IMR-90 (cell line): ENCODE measurements at regions not wholly inside any gene's neighbourhood (a gene's known extent, or its start where the extent isn't known, plus 50 kb on each side); places are given as distances from the start of the nearest gene placed in this dataset.
A peak's percentile ranks its signal among the peaks of the same experiment; 100 is the strongest.

ENCODE experiments used
- ATAC-seq: fragments of 200-7000 bp; cut with Tn5 transposase; 2 replicates; pipeline ENCODE4 v1.9.1; 2020; ENCODE audit warnings: low read depth, mild to moderate bottlenecking, moderate library complexity
- BruUV-seq: library from RNA; stranded (reverse); fragments of 400-500 nt; replicated peaks from 2 replicates; lab custom pipeline; 2021; lab: Mats Ljungman, UMichigan
- CTCF ChIA-PET: fragments of 300-600 bp; formaldehyde crosslinking; extraction: SDS; loops from one replicate; lab custom pipeline; 2021; ENCODE audit warnings: antibody characterized with exemption; lab: Yijun Ruan, JAX
- POLR2A ChIA-PET: fragments of 300-600 bp; sonication (Branson Sonifier 250); formaldehyde crosslinking; loops from one replicate; lab custom pipeline; 2022; ENCODE audit warnings: antibody characterized with exemption; ENCODE audit not compliant: unreplicated experiment; lab: Charles Lee
- DNase-seq: peaks from one replicate; pipeline ENCODE4 v3.0.0; 2013
- H2AFZ ChIP-seq: replicated peaks from 2 replicates; pipeline ENCODE3; 2013; ENCODE audit warnings: low read length, mild to moderate bottlenecking; ENCODE audit not compliant: poor library complexity
- H2AK5ac ChIP-seq: 2 replicates; pipeline ENCODE4 v1.6.1; 2013; ENCODE audit warnings: low read depth, low read length, inconsistent platforms
- H2AK9ac ChIP-seq: replicated peaks from 2 replicates; pipeline ENCODE3; 2013; ENCODE audit warnings: mild to moderate bottlenecking, low read depth, low read length, moderate library complexity; ENCODE audit not compliant: poor library complexity
- H2BK120ac ChIP-seq: 2 replicates; pipeline ENCODE4 v1.6.1; 2013; ENCODE audit warnings: low read depth, low read length, inconsistent platforms
- H2BK15ac ChIP-seq: 3 replicates; pipeline ENCODE4 v1.6.1; 2013; ENCODE audit warnings: low read depth, low read length, inconsistent platforms
- H2BK20ac ChIP-seq: 2 replicates; pipeline ENCODE4 v1.6.1; 2013; ENCODE audit warnings: low read depth, mild to moderate bottlenecking, inconsistent platforms, low read length, moderate library complexity
- H2BK5ac ChIP-seq: 2 replicates; pipeline ENCODE4 v1.6.1; 2013; ENCODE audit warnings: mild to moderate bottlenecking, low read depth, low read length, inconsistent platforms; ENCODE audit not compliant: poor library complexity, severe bottlenecking
- H3K14ac ChIP-seq: replicated peaks from 2 replicates; pipeline ENCODE4 v1.6.1; 2013; ENCODE audit warnings: low read depth, low read length, inconsistent platforms
- H3K18ac ChIP-seq: 2 replicates; pipeline ENCODE4 v1.6.1; 2013; ENCODE audit warnings: low read depth, low read length, control low read depth
- H3K23ac ChIP-seq: 2 replicates; pipeline ENCODE4 v1.6.1; 2013; ENCODE audit warnings: low read depth, low read length, inconsistent platforms
- H3K27ac ChIP-seq: 2 replicates; pipeline ENCODE4 v1.5.1; 2013; ENCODE audit warnings: mild to moderate bottlenecking, control low read depth, low read length; ENCODE audit not compliant: insufficient read depth
- H3K27me3 ChIP-seq: 2 replicates; pipeline ENCODE4 v1.6.1; 2013; ENCODE audit warnings: low read length; ENCODE audit not compliant: control insufficient read depth, insufficient read depth
- H3K36me3 ChIP-seq: 2 replicates; pipeline ENCODE4 v1.6.1; 2013; ENCODE audit warnings: low read length, mixed read lengths; ENCODE audit not compliant: control insufficient read depth, insufficient read depth
- H3K4ac ChIP-seq: 2 replicates; pipeline ENCODE4 v1.6.1; 2013; ENCODE audit warnings: low read depth, low read length, inconsistent platforms
- H3K4me1 ChIP-seq: 2 replicates; pipeline ENCODE4 v1.6.1; 2013; ENCODE audit warnings: low read length, mixed read lengths; ENCODE audit not compliant: control insufficient read depth, insufficient read depth
- H3K4me2 ChIP-seq: 2 replicates; pipeline ENCODE4 v1.6.1; 2013; ENCODE audit warnings: low read depth, mild to moderate bottlenecking, control low read depth, low read length, moderate library complexity
- H3K4me3 ChIP-seq: 2 replicates; pipeline ENCODE4 v1.5.1; 2013; ENCODE audit warnings: low read depth, mild to moderate bottlenecking, control low read depth, low read length, moderate library complexity; ENCODE audit not compliant: insufficient read depth
- H3K56ac ChIP-seq: 2 replicates; pipeline ENCODE4 v1.6.1; 2013; ENCODE audit warnings: low read length, inconsistent platforms; ENCODE audit not compliant: insufficient read depth; ENCODE audit errors: extremely low read depth
- H3K79me1 ChIP-seq, 2 experiments: 2 replicates each; pipeline ENCODE4 v1.6.1; 2013; ENCODE audit warnings: low read length in 2 of 2, inconsistent platforms in 1 of 2, low read depth in 1 of 2
- H3K9ac ChIP-seq: 2 replicates; pipeline ENCODE4 v1.6.1; 2013; ENCODE audit warnings: low read depth, low read length, control low read depth
- H3K9me1 ChIP-seq: 2 replicates; pipeline ENCODE4 v1.6.1; 2013; ENCODE audit warnings: low read length, inconsistent platforms; ENCODE audit not compliant: insufficient read depth
- H3K9me3 ChIP-seq: 2 replicates; pipeline ENCODE4 v1.6.1; 2013; ENCODE audit warnings: low read length; ENCODE audit not compliant: control insufficient read depth, insufficient read depth
- H4K20me1 ChIP-seq: 2 replicates; pipeline ENCODE4 v1.6.1; 2013; ENCODE audit warnings: low read length, inconsistent platforms; ENCODE audit not compliant: insufficient read depth
- H4K5ac ChIP-seq: 2 replicates; pipeline ENCODE4 v1.6.1; 2013; ENCODE audit warnings: mild to moderate bottlenecking, low read depth, low read length, control low read depth
- H4K8ac ChIP-seq, 2 experiments: 2 replicates each; pipeline ENCODE4 v1.6.1; 2013; ENCODE audit warnings: low read depth in 2 of 2, low read length in 2 of 2, control low read depth in 1 of 2, inconsistent platforms in 1 of 2
- H4K91ac ChIP-seq: 2 replicates; pipeline ENCODE4 v1.6.1; 2013; ENCODE audit warnings: low read depth, low read length, inconsistent platforms; ENCODE audit not compliant: insufficient read depth
- BHLHE40 ChIP-seq: fragments of 150-350 bp; IDR thresholded peaks from 2 replicates; pipeline ENCODE4 v1.6.1; 2016; ENCODE audit warnings: mild to moderate bottlenecking, low read depth, low read length
- CEBPB ChIP-seq: IDR thresholded peaks from 2 replicates; pipeline ENCODE4 v1.6.1; 2012; ENCODE audit warnings: low read depth, low read length, improper control_type of control experiment
- CHD1 ChIP-seq: IDR thresholded peaks from 2 replicates; pipeline ENCODE4 v1.6.1; 2012; ENCODE audit warnings: low read depth, low read length, improper control_type of control experiment
- MAFK ChIP-seq: IDR thresholded peaks from 2 replicates; pipeline ENCODE4 v1.6.1; 2012; ENCODE audit warnings: low read depth, low read length, improper control_type of control experiment
- MAZ ChIP-seq: IDR thresholded peaks from 2 replicates; pipeline ENCODE4 v1.6.1; 2012; ENCODE audit warnings: low read depth, mild to moderate bottlenecking, low read length, improper control_type of control experiment, moderate library complexity, borderline replicate concordance
- MXI1 ChIP-seq: IDR thresholded peaks from 2 replicates; pipeline ENCODE4 v1.6.1; 2012; ENCODE audit warnings: low read depth, mild to moderate bottlenecking, low read length, moderate library complexity, borderline replicate concordance
- POLR2A ChIP-seq: IDR thresholded peaks from 2 replicates; pipeline ENCODE4 v1.6.1; 2012; ENCODE audit warnings: mild to moderate bottlenecking, low read depth, low read length
- RFX5 ChIP-seq: IDR thresholded peaks from 2 replicates; pipeline ENCODE4 v1.8.0; 2012; ENCODE audit warnings: low read depth, mild to moderate bottlenecking, low read length, moderate library complexity
- whole genome bisulfite sequencing, 2 experiments: methylation state at CpG; one replicate each; pipeline versions ENCODE4 v1.1.5 to v1.1.7; 2013; ENCODE audit warnings: missing lambda C conversion rate in 2 of 2; ENCODE audit not compliant: insufficient read length in 1 of 2; ENCODE audit errors: extremely low coverage in 2 of 2; 5-methylcytosine and 5-hydroxymethylcytosine counted together
- dilution Hi-C: fragments of 300-500 bp; cut with HindIII; formaldehyde crosslinking; loops from one replicate; pipeline ENCODE4 v1.14.3; 2018; ENCODE audit warnings: low sequenced_read_pairs; ENCODE audit not compliant: unreplicated experiment
- in situ Hi-C: fragments of 300-500 bp; cut with MboI; formaldehyde crosslinking; loops from 3 replicates; pipeline ENCODE4 v1.14.3; 2019; ENCODE audit warnings: low sequenced_read_pairs, inconsistent platforms, mixed read lengths
- intact Hi-C: fragments of 100-400 bp; cut with micrococcal nuclease; formaldehyde crosslinking; loops from 2 replicates; pipeline ENCODE4 v1.10.0; 2022

DNA sequence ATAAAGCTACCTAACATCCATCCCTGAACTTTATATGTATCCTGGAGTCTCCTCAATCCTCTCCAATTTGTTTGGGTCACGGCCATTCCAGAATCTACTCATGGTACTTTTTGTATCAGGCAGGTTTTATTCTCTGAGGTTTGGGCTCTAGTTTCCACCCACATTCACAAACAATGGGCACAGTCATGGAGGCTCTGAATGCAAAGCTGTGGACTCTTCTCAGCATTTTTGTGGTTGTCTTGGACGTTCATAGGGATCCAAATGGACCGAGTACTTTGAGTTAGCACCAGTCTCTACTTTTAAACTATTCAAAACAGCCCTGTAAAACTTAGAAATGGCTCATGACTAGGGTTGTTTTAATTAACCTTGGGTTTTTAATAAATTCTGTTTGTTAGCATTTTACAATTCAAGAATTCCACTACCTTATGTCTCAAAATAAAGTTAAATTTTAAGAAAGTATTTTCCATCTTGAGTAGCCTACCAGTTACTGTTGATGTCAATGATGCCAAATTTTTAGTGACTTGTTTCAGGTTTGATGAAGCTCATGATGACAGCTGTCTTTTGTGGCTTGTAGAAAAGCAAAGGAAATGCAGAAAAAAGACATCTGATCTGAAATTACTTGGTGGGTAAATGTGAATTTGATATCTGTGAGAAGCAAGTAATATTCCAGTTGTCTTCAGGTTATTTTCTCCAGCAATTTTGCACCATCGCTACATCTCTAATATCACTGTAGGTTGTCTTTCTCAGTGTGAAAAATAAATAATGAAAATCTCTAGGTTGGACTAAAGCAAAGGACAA lies 275.7 kb upstream of the THBS1 start:
- no peak for DNase-seq
- Histone ChIP-seq H2AK9ac (peak overlapping the region; percentile 38), H3K4ac (peak overlapping the region; percentile 89), H3K18ac (peak overlapping the region; percentile 96), H3K36me3 (no peaks in the 10 kb centered on the region), H3K9me3 (no peaks in the 10 kb centered on the region), H3K79me1 (peaks cover 0 to 9% of the 10 kb centered on the region in 2 experiments; a peak in 1 of 4 replicates), H3K14ac (peak overlapping the region; percentile 97), H4K20me1 (no peaks in the 10 kb centered on the region), H3K27ac (peak overlapping the region; percentile 98), H3K9ac (peak overlapping the region; percentile 72), H2BK20ac (peak overlapping the region; percentile 98), H3K4me1 (peaks cover 18% of the 10 kb centered on the region), H4K91ac (peak overlapping the region; percentile 92), H4K8ac (peak overlapping the region; percentile 69 to 88), H3K9me1 (peaks cover 8% of the 10 kb centered on the region; the same call in 1 of the 2 replicates), H3K23ac (peak overlapping the region; percentile 88; the same call in 1 of the 2 replicates), H4K5ac (peak overlapping the region; percentile 95), H2AK5ac (peak overlapping the region; percentile 98), H2BK15ac (peak overlapping the region; percentile 88; the same call in 2 of the 3 replicates), H2BK5ac (peak overlapping the region; percentile 100), H3K56ac (peak overlapping the region; percentile 92), H3K27me3 (no peaks in the 10 kb centered on the region), H3K4me2 (peak overlapping the region; percentile 54; the same call in 1 of the 2 replicates), H2AFZ (no peak overlapping the region), H3K4me3 (no peak overlapping the region), H2BK120ac (peak overlapping the region; percentile 97)
- in situ Hi-C loops (loop anchor here (5.0 to 25.0 kb wide), 4 partner anchors 133 to 593 kb away; no protein-coding TSS in a partner anchor), intact Hi-C loops (loop anchor here (1.0 to 10.0 kb wide), 10 partner anchors 58 to 598 kb away; no protein-coding TSS in a partner anchor), dilution Hi-C loops (no loop called here)
- CTCF ChIA-PET: interaction anchor here (0.7 to 0.8 kb wide), 2 partner anchors 15 to 276 kb away, joined by 3 to 4 read pairs; partner anchors contain the start of gene THBS1
- BruUV-seq: no TSS peak
- ATAC-seq: no peak
- TF ChIP-seq BHLHE40: no peak
- no peak for TF ChIP-seq RFX5
- TF ChIP-seq MAFK: no peak
- TF ChIP-seq MAZ: no peak
- no peak for TF ChIP-seq CEBPB
- TF ChIP-seq CHD1: no peak
- no peak for TF ChIP-seq MXI1
- TF ChIP-seq POLR2A: no peak
- POLR2A ChIA-PET: interaction anchor here (0.5 to 1.1 kb wide), 2 partner anchors 133 to 406 kb away, joined by 3 read pairs; no protein-coding TSS in a partner anchor
- WGBS, 2 experiments: no CpG with 5 or more reads among the region's 4 CpGs
